GM12874 (cell line): ENCODE measurements at regions not wholly inside any gene's neighbourhood (a gene's known extent, or its start where the extent isn't known, plus 50 kb on each side); places are given as distances from the start of the nearest gene placed in this dataset.

ENCODE experiments used
- CTCF ChIP-seq: IDR thresholded peaks from 2 replicates; pipeline ENCODE4 v1.5.1; 2011; ENCODE audit warnings: low read depth, mild to moderate bottlenecking, control low read depth, low read length, moderate library complexity; ENCODE audit not compliant: insufficient read depth

GRCh38 chr22:47564158-47564450 is 801.7 kb downstream of the TBC1D22A start:
- TF ChIP-seq CTCF: no peak

GRCh38 chr22:47563406-47564157 is 801.1 kb downstream of the TBC1D22A start:
- TF ChIP-seq CTCF: no peak

DNA sequence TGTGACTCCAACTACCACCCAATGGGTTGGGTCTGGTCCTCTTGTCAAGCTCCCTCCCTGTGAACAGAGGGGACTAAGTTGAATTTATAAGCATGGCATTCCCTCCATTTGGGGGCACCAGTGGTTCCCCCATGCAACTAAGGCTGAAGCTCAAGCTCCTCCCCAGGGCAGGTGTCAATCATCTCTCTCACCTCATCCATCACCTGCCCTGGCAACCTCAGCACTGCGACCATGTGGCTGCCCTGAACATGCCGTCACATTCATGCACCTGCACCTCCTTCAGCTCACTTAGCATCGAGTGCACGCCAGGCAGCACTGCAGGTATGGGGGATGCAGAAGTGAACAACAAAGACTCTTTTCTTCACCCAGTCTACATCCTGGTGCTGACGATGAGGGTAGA is 799.3 kb downstream of the TBC1D22A start:
- TF ChIP-seq CTCF: no peak

- TF ChIP-seq CTCF: no peak
Measured at GRCh38 chr22:47561115-47561675, 798.7 kb downstream of the TBC1D22A start.

GRCh38 chr22:47558828-47559700 is 796.6 kb downstream of the TBC1D22A start:
- no peak for TF ChIP-seq CTCF

GRCh38 chr22:47556473-47556872 is 794.0 kb downstream of the TBC1D22A start:
- no peak for TF ChIP-seq CTCF

- TF ChIP-seq CTCF: no peak
Measured at GRCh38 chr22:47553436-47553835, 791.0 kb downstream of the TBC1D22A start.
